Astrocyte of the hippocampus (primary cell): ENCODE measurements at regions not wholly inside any gene's neighbourhood (a gene's known extent, or its start where the extent isn't known, plus 50 kb on each side); places are given as distances from the start of the nearest gene placed in this dataset.
"Not testable (repeated sequence)": the region's sequence is repeated elsewhere in the genome, so short reads cannot be mapped to it uniquely, and the experiment has no call there.

Experiments used
- DNase-seq: peaks from one replicate; pipeline ENCODE4 v3.0.0; 2011; ENCODE audit warnings: low read depth, low spot score

GRCh38 chr9:31535651-31536050, 848.8 kb upstream of the ACO1 start:
- DNase-seq = no peak

- DNase-seq = no peak
These were observed 848.0 kb upstream of the ACO1 start for GRCh38 chr9:31536471-31536870.

- DNase-seq = peak; percentile 22
These were observed 842.6 kb upstream of the ACO1 start for GRCh38 chr9:31541721-31542281.

GRCh38 chr9:31542384-31543055, 841.9 kb upstream of the ACO1 start:
- peak; percentile 36 for DNase-seq

- no peak for DNase-seq
These were observed 829.5 kb upstream of the ACO1 start for GRCh38 chr9:31554941-31555340.

- DNase-seq = no peak
These were observed 827.6 kb upstream of the ACO1 start for GRCh38 chr9:31556667-31557463.

- not testable (repeated sequence) for DNase-seq
These were observed 812.3 kb upstream of the ACO1 start for GRCh38 chr9:31572190-31572589.

GRCh38 chr9:31573561-31573960, 810.9 kb upstream of the ACO1 start:
- DNase-seq = no peak

- peak; percentile 60 for DNase-seq
These were observed 810.3 kb upstream of the ACO1 start for GRCh38 chr9:31574006-31574765.

GRCh38 chr9:31582071-31582470, 802.4 kb upstream of the ACO1 start:
- DNase-seq = no peak

GRCh38 chr9:31582561-31582960, 801.9 kb upstream of the ACO1 start:
- DNase-seq = no peak

GRCh38 chr9:31585158-31585557, 799.3 kb upstream of the ACO1 start:
- DNase-seq = no peak

GRCh38 chr9:31587146-31587545, 797.3 kb upstream of the ACO1 start:
- no peak for DNase-seq

GRCh38 chr9:31588006-31588405, 796.4 kb upstream of the ACO1 start:
- DNase-seq = no peak

GRCh38 chr9:31588756-31589155, 795.7 kb upstream of the ACO1 start:
- DNase-seq = no peak

- peak; percentile 86 for DNase-seq
These were observed 794.4 kb upstream of the ACO1 start for GRCh38 chr9:31590091-31590490.

- not testable (repeated sequence) for DNase-seq
These were observed 787.4 kb upstream of the ACO1 start for GRCh38 chr9:31597086-31597485.

GRCh38 chr9:31597977-31598376, 786.5 kb upstream of the ACO1 start:
- peak; percentile 86 for DNase-seq

GRCh38 chr9:31601666-31602065, 782.8 kb upstream of the ACO1 start:
- no peak for DNase-seq

- no peak for DNase-seq
These were observed 779.9 kb upstream of the ACO1 start for GRCh38 chr9:31604531-31604930.

GRCh38 chr9:31605164-31605563, 779.3 kb upstream of the ACO1 start:
- DNase-seq = no peak

- DNase-seq = no peak
These were observed 777.8 kb upstream of the ACO1 start for GRCh38 chr9:31606678-31607077.
